Activated T-helper 9 cell treated with anti-CD3 and anti-CD28 coated beads, Interleukin-2, amount 50 U/mL, for 16 hours (primary cell): ENCODE measurements at regions not wholly inside any gene's neighbourhood (a gene's known extent, or its start where the extent isn't known, plus 50 kb on each side); places are given as distances from the start of the nearest gene placed in this dataset.
"Not testable (repeated sequence)": the region's sequence is repeated elsewhere in the genome, so short reads cannot be mapped to it uniquely, and the experiment has no call there.

Source experiments
- DNase-seq: peaks from one replicate; pipeline ENCODE4 v3.0.0-alpha.2; 2020; ENCODE audit warnings: low read depth

- DNase-seq: no peak
Measured at GRCh38 chr11:44361813-44362212, 51.9 kb upstream of the ALX4 start.

GRCh38 chr11:44363116-44363515, 53.2 kb upstream of the ALX4 start:
- DNase-seq: no peak

- no peak for DNase-seq
Measured at GRCh38 chr11:44364596-44364995, 54.7 kb upstream of the ALX4 start.

GRCh38 chr11:44365616-44366015, 55.7 kb upstream of the ALX4 start:
- no peak for DNase-seq

- no peak for DNase-seq
Measured at GRCh38 chr11:44366026-44366425, 56.1 kb upstream of the ALX4 start.

- DNase-seq: no peak
Measured at GRCh38 chr11:44366741-44367140, 56.8 kb upstream of the ALX4 start.

GRCh38 chr11:44367452-44367851, 57.5 kb upstream of the ALX4 start:
- no peak for DNase-seq

- DNase-seq: no peak
Measured at GRCh38 chr11:44368886-44369285, 58.9 kb upstream of the ALX4 start.

GRCh38 chr11:44371042-44371441, 61.1 kb upstream of the ALX4 start:
- DNase-seq: not testable (repeated sequence)

GRCh38 chr11:44371706-44372105, 61.8 kb upstream of the ALX4 start:
- no peak for DNase-seq

GRCh38 chr11:44372989-44373388, 63.0 kb upstream of the ALX4 start:
- DNase-seq: no peak

- DNase-seq: no peak
Measured at GRCh38 chr11:44374001-44374400, 64.1 kb upstream of the ALX4 start.

GRCh38 chr11:44376423-44376822, 66.5 kb upstream of the ALX4 start:
- no peak for DNase-seq

GRCh38 chr11:44377121-44377520, 67.2 kb upstream of the ALX4 start:
- no peak for DNase-seq

- DNase-seq: no peak
Measured at GRCh38 chr11:44377914-44378321, 68.0 kb upstream of the ALX4 start.

- DNase-seq: no peak
Measured at GRCh38 chr11:44379141-44380008, 69.4 kb upstream of the ALX4 start.

GRCh38 chr11:44380009-44380313, 70.0 kb upstream of the ALX4 start:
- no peak for DNase-seq

- DNase-seq: no peak
Measured at GRCh38 chr11:44380820-44381219, 70.9 kb upstream of the ALX4 start.

GRCh38 chr11:44381261-44381660, 71.3 kb upstream of the ALX4 start:
- DNase-seq: no peak

GRCh38 chr11:44382118-44382517, 72.2 kb upstream of the ALX4 start:
- DNase-seq: no peak

GRCh38 chr11:44382656-44383240, 72.8 kb upstream of the ALX4 start:
- DNase-seq: no peak

GRCh38 chr11:44383246-44383645, 73.3 kb upstream of the ALX4 start:
- no peak for DNase-seq

GRCh38 chr11:44387415-44387814, 77.5 kb upstream of the ALX4 start:
- DNase-seq: no peak

GRCh38 chr11:44387825-44388224, 77.9 kb upstream of the ALX4 start:
- no peak for DNase-seq
